AG10803 (cell line): ENCODE measurements at regions not wholly inside any gene's neighbourhood (a gene's known extent, or its start where the extent isn't known, plus 50 kb on each side); places are given as distances from the start of the nearest gene placed in this dataset.
A peak's percentile ranks its signal among the peaks of the same experiment; 100 is the strongest.

ENCODE experiments used
- DNase-seq: peaks from one replicate; pipeline ENCODE4 v3.0.0; 2010; ENCODE audit warnings: low read depth
- H3K4me3 ChIP-seq: 2 replicates; pipeline ENCODE4 v1.5.1; 2011; ENCODE audit warnings: mild to moderate bottlenecking, low read length, control low read depth
- TF ChIP-seq, protein P1 (sequence below): conservative IDR thresholded peaks from 2 replicates; pipeline ENCODE4 v1.5.1; 2011; ENCODE audit warnings: mild to moderate bottlenecking, low read length, control low read depth, inconsistent platforms

DNA sequence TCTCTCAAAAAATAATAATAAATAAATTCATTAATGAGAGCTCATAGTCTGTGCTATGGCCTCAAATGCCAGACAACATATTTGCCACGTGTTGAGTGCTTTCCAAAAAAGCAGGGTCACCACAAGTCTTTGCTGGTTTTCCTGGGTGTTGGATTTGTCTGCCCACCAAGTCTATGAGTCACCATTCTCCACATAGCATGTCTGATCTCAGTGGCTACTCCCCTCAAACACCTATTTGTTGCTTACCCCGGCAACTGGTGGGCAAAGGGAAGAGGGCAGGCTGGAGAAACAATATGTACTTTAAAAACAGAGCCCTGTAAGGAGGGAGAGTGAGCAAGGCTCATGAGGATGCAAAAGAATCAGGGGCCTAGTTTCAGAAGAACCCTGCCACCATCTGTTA, 120.0 kb upstream of the ARRDC4 start:
- no peak overlapping the region for H3K4me3 ChIP-seq
- DNase-seq, result peak; percentile 0
- TF ChIP-seq, protein P1, sequence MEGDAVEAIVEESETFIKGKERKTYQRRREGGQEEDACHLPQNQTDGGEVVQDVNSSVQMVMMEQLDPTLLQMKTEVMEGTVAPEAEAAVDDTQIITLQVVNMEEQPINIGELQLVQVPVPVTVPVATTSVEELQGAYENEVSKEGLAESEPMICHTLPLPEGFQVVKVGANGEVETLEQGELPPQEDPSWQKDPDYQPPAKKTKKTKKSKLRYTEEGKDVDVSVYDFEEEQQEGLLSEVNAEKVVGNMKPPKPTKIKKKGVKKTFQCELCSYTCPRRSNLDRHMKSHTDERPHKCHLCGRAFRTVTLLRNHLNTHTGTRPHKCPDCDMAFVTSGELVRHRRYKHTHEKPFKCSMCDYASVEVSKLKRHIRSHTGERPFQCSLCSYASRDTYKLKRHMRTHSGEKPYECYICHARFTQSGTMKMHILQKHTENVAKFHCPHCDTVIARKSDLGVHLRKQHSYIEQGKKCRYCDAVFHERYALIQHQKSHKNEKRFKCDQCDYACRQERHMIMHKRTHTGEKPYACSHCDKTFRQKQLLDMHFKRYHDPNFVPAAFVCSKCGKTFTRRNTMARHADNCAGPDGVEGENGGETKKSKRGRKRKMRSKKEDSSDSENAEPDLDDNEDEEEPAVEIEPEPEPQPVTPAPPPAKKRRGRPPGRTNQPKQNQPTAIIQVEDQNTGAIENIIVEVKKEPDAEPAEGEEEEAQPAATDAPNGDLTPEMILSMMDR, result no peak

GRCh38 chr15:97841558-97841957, 118.9 kb upstream of the ARRDC4 start:
- no peak overlapping the region for H3K4me3 ChIP-seq
- TF ChIP-seq, protein P1, result no peak
- DNase-seq, result no peak

DNA sequence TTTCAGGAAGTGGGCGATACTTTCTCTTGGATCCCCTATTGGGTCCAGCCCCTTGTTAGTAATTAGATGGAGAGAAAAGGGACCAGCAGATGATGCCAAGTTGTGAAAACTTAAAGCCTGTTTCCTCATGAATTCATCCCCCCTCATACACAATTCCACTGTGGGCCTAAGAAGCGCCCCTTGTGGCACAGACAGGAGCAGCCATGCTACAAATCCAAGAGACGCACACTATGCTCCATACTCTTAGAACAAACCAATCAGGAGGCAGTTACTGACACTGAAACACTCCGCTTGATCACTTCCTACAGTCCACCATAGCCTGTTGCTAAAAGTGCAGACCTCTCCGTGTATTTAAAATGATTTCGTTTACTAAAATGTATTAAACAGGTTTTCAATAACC, 111.3 kb upstream of the ARRDC4 start:
- no peak overlapping the region for H3K4me3 ChIP-seq
- no peak for DNase-seq
- TF ChIP-seq, protein P1, result no peak

DNA sequence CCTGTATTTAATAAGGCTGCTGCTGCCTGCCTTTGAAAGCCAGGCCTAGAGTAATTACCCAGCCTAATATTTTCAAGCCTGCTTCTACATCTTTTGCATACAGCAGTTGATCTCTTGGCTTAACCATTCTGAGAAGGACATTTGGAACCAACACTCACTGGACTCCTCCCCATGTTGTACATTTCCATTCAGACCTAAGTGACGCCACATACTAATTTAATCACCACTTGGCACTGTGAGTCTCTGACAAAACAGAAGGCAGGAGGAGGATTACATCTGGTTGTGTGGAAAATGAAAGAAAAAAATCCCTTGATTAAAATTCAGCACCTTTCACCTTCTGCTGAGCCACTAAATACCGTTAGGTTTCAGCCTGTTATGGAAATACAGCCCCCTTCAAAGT, 102.2 kb upstream of the ARRDC4 start:
- TF ChIP-seq, protein P1, result no peak
- DNase-seq, result no peak
- H3K4me3 ChIP-seq, result no peak overlapping the region

- no peak overlapping the region for H3K4me3 ChIP-seq
- TF ChIP-seq, protein P1, result no peak
- DNase-seq, result no peak
Measured at GRCh38 chr15:97861529-97862260, 98.8 kb upstream of the ARRDC4 start.

DNA sequence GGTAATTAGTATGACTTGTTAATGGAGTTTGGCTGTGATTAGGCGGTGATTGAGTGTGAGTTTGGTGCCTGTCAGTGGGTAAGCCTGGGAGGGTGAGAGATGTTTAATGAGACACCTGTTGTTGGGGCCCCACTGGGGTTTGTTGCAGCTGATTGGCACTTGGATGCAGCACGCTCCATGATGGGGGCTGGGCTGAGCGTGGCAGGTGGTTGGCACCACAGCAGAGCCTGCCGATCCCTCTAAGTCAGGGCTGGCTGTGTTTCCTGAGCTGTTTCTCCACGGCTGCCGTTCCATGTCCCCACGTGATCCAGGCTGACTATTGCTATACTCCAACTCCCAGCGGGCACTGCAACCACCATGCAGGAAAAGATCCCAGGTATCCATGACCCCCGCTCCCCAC, 93.5 kb upstream of the ARRDC4 start:
- TF ChIP-seq, protein P1, result no peak
- no peak for DNase-seq
- H3K4me3 ChIP-seq, result no peak overlapping the region

DNA sequence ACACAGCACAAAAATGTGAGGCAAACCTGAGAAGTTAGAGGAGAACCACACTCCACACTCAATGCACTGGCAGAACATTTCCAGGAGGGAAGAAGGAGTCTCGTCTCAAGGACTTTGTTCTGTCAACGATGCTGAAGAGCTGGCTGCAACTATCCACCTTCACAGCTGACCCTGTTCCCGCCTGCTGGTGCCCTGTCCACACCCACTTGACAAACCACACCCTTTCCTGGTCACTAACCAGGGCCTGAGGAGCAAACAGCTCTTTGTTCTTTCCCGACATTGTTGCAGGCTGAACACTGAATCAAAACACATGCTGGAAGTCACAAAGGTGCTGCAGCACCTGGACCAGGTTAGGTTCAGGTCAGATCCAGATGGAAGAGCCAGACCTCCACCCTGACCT, 92.6 kb upstream of the ARRDC4 start:
- TF ChIP-seq, protein P1, result no peak
- no peak for DNase-seq
- H3K4me3 ChIP-seq, result no peak overlapping the region
